Renal cortical epithelial cell (primary cell): ENCODE measurements at regions not wholly inside any gene's neighbourhood (a gene's known extent, or its start where the extent isn't known, plus 50 kb on each side); places are given as distances from the start of the nearest gene placed in this dataset.
"Not testable (repeated sequence)": the region's sequence is repeated elsewhere in the genome, so short reads cannot be mapped to it uniquely, and the experiment has no call there.

Source experiments
- DNase-seq: peaks from one replicate; pipeline ENCODE4 v3.0.0-alpha.2; 2011; ENCODE audit warnings: low read depth

GRCh38 chr20:30511322-30512030 lies 746.0 kb upstream of the DEFB115 start:
- no peak for DNase-seq

- DNase-seq, result no peak
Measured at GRCh38 chr20:30513050-30513628, 744.3 kb upstream of the DEFB115 start.

- not testable (repeated sequence) for DNase-seq
Measured at GRCh38 chr20:30515915-30516314, 741.5 kb upstream of the DEFB115 start.

GRCh38 chr20:30518906-30519305 lies 738.6 kb upstream of the DEFB115 start:
- not testable (repeated sequence) for DNase-seq

- DNase-seq, result not testable (repeated sequence)
Measured at GRCh38 chr20:30521686-30522415, 735.6 kb upstream of the DEFB115 start.

- DNase-seq, result not testable (repeated sequence)
Measured at GRCh38 chr20:30524155-30524554, 733.3 kb upstream of the DEFB115 start.

- DNase-seq, result not testable (repeated sequence)
Measured at GRCh38 chr20:30524761-30525160, 732.7 kb upstream of the DEFB115 start.

GRCh38 chr20:30533653-30534052 lies 723.8 kb upstream of the DEFB115 start:
- not testable (repeated sequence) for DNase-seq

- DNase-seq, result peak; percentile 16
Measured at GRCh38 chr20:30537459-30537858, 720.0 kb upstream of the DEFB115 start.

GRCh38 chr20:30540330-30541069 lies 717.0 kb upstream of the DEFB115 start:
- not testable (repeated sequence) for DNase-seq

- not testable (repeated sequence) for DNase-seq
Measured at GRCh38 chr20:30551236-30551635, 706.2 kb upstream of the DEFB115 start.

GRCh38 chr20:30556797-30557196 lies 700.7 kb upstream of the DEFB115 start:
- DNase-seq, result not testable (repeated sequence)

- not testable (repeated sequence) for DNase-seq
Measured at GRCh38 chr20:30565086-30565485, 692.4 kb upstream of the DEFB115 start.

GRCh38 chr20:30569867-30570266 lies 687.6 kb upstream of the DEFB115 start:
- not testable (repeated sequence) for DNase-seq

- DNase-seq, result not testable (repeated sequence)
Measured at GRCh38 chr20:30570622-30571021, 686.8 kb upstream of the DEFB115 start.

- not testable (repeated sequence) for DNase-seq
Measured at GRCh38 chr20:30574337-30574736, 683.1 kb upstream of the DEFB115 start.

- peak; percentile 15 for DNase-seq
Measured at GRCh38 chr20:30579069-30579468, 678.4 kb upstream of the DEFB115 start.

GRCh38 chr20:30579824-30580438 lies 677.5 kb upstream of the DEFB115 start:
- DNase-seq, result peak; percentile 87

GRCh38 chr20:30581839-30582238 lies 675.6 kb upstream of the DEFB115 start:
- peak; percentile 25 for DNase-seq

- not testable (repeated sequence) for DNase-seq
Measured at GRCh38 chr20:30584403-30584802, 673.1 kb upstream of the DEFB115 start.

- DNase-seq, result peak; percentile 64
Measured at GRCh38 chr20:30585244-30585796, 672.1 kb upstream of the DEFB115 start.
